Osteocyte (in vitro differentiated cells): ENCODE measurements at regions not wholly inside any gene's neighbourhood (a gene's known extent, or its start where the extent isn't known, plus 50 kb on each side); places are given as distances from the start of the nearest gene placed in this dataset.

Source experiments
- DNase-seq: peaks from one replicate; pipeline ENCODE4 v3.0.0; 2021; ENCODE audit warnings: mixed read lengths; ENCODE audit not compliant: unreplicated experiment; ENCODE audit errors: extremely low spot score
- H3K27ac Mint-ChIP-seq: one replicate; pipeline ENCODE4 v1.8.0; 2021; ENCODE audit warnings: mild to moderate bottlenecking, mixed read lengths; ENCODE audit not compliant: unreplicated experiment
- H3K27me3 Mint-ChIP-seq: one replicate; pipeline ENCODE4 v1.8.0; 2021; ENCODE audit warnings: mixed read lengths; ENCODE audit not compliant: unreplicated experiment
- H3K36me3 Mint-ChIP-seq: one replicate; pipeline ENCODE4 v1.8.0; 2021; ENCODE audit warnings: mixed read lengths; ENCODE audit not compliant: unreplicated experiment
- H3K4me1 Mint-ChIP-seq: one replicate; pipeline ENCODE4 v1.8.0; 2021; ENCODE audit warnings: mixed read lengths; ENCODE audit not compliant: unreplicated experiment
- H3K4me3 Mint-ChIP-seq: one replicate; pipeline ENCODE4 v1.8.0; 2021; ENCODE audit warnings: mild to moderate bottlenecking, moderate library complexity, mixed read lengths; ENCODE audit not compliant: unreplicated experiment
- H3K9me3 Mint-ChIP-seq: one replicate; pipeline ENCODE4 v1.8.0; 2021; ENCODE audit warnings: mixed read lengths; ENCODE audit not compliant: unreplicated experiment
- TF ChIP-seq, protein P1 (sequence below): fragments of 200-600 bp; sonication (generic); IDR thresholded peaks from 2 replicates; pipeline ENCODE4 v1.5.0; 2021; ENCODE audit warnings: antibody characterized with exemption, mild to moderate bottlenecking, moderate library complexity

DNA sequence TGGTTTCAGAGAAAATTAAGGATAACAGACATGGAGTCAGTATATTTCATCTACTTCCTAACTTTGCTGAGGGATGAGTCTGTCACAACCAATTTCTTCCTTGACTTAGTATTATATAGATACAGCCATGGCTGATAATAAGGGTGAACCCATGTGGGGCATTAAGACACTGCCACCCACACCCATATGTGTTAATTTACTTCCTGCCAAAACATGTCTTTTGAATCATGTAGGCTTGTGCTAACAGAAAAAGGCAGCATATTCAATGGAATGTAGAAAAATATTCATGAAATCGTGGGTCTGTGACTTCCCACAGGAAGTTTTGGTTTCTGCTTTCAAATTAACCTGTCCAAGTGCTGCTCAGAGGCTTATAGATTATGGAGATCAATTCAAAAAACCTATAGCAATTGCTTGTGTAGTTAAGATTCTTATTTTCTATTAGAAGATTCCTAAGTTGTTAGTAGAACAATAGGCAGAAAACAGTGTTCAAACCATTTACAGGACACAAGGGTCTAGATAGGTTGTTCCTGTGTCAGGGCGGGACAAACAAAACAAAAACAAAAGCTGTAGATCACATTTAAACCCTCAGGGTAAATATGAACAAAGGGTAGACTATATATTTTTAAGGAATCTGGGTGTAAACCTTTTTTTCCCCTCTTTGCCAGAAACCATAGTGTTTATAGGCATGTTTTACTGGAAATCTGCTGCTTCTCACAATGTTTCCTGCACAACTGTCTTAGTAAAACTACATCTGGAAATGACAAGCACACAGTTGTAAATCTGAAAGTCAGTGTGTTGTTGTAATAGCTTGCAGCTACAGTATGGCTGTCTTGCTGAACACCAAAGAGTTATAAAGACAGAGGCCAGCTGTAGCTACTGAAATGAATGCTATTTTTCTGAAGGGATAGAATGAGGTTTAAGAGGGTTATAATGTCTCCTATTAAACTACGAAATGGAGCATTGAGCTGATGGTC lies 691.2 kb downstream of the EPHA4 start:
- no peaks in the 10 kb centered on the region for H3K9me3 Mint-ChIP-seq

DNA sequence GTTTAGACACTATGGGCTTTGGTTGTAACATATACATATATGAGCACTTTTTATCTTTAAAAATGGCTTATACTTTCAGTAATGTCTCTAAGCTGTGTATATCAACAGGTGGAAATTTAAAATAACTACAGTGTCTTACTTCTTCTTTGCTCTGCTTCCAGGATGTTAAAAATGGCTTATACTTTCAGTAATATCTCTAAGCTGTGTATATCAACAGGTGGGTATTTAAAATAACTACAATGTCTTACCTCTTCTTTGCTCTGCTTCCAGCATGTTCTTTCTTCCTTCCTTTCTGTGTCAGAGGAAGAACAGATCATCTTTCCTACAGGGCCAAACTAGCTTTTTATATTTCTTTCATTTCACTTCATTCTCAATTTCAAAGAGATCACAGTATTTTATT lies 689.6 kb downstream of the EPHA4 start:
- TF ChIP-seq, protein P1, sequence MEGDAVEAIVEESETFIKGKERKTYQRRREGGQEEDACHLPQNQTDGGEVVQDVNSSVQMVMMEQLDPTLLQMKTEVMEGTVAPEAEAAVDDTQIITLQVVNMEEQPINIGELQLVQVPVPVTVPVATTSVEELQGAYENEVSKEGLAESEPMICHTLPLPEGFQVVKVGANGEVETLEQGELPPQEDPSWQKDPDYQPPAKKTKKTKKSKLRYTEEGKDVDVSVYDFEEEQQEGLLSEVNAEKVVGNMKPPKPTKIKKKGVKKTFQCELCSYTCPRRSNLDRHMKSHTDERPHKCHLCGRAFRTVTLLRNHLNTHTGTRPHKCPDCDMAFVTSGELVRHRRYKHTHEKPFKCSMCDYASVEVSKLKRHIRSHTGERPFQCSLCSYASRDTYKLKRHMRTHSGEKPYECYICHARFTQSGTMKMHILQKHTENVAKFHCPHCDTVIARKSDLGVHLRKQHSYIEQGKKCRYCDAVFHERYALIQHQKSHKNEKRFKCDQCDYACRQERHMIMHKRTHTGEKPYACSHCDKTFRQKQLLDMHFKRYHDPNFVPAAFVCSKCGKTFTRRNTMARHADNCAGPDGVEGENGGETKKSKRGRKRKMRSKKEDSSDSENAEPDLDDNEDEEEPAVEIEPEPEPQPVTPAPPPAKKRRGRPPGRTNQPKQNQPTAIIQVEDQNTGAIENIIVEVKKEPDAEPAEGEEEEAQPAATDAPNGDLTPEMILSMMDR = no peak
- Mint-ChIP-seq H3K27ac (no peak overlapping the region), H3K36me3 (peaks cover 2% of the 10 kb centered on the region), H3K9me3 (no peaks in the 10 kb centered on the region), H3K4me3 (no peak overlapping the region), H3K27me3 (no peaks in the 10 kb centered on the region), H3K4me1 (peaks cover 12% of the 10 kb centered on the region)
- DNase-seq = no peak

More for the DNA sequence above, 691.2 kb downstream of the EPHA4 start:
- TF ChIP-seq, protein P1 = no peak
- H3K27ac Mint-ChIP-seq = no peak overlapping the region
- DNase-seq = no peak
- no peaks in the 10 kb centered on the region for H3K27me3 Mint-ChIP-seq
- H3K4me3 Mint-ChIP-seq = no peak overlapping the region
- H3K36me3 Mint-ChIP-seq = no peaks in the 10 kb centered on the region
- H3K4me1 Mint-ChIP-seq = peaks cover 10% of the 10 kb centered on the region

DNA sequence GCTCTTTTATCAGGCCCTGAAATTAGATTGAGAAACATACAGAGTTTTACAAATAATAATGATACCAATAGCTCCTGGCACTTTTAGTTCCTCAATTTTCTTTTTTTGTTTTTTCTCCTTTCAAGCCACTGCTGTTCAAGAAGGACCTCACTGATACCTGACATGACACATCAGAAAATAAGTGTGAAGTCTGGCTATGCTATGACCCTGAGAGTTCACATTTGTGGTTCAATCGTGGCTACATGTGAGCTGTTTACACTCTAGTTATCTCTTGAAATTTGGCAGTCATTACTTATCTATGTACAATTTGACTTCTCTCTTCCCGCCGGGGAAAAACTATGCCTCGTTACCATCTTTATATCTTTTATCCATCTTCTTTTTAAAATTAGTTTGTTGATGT lies 686.5 kb downstream of the EPHA4 start:
- Mint-ChIP-seq H3K36me3 (peaks cover 2% of the 10 kb centered on the region), H3K4me1 (peaks cover 17% of the 10 kb centered on the region), H3K27ac (no peak overlapping the region), H3K9me3 (peaks cover under 1% of the 10 kb centered on the region), H3K27me3 (no peaks in the 10 kb centered on the region), H3K4me3 (no peak overlapping the region)
- DNase-seq = no peak
- TF ChIP-seq, protein P1 = no peak

DNA sequence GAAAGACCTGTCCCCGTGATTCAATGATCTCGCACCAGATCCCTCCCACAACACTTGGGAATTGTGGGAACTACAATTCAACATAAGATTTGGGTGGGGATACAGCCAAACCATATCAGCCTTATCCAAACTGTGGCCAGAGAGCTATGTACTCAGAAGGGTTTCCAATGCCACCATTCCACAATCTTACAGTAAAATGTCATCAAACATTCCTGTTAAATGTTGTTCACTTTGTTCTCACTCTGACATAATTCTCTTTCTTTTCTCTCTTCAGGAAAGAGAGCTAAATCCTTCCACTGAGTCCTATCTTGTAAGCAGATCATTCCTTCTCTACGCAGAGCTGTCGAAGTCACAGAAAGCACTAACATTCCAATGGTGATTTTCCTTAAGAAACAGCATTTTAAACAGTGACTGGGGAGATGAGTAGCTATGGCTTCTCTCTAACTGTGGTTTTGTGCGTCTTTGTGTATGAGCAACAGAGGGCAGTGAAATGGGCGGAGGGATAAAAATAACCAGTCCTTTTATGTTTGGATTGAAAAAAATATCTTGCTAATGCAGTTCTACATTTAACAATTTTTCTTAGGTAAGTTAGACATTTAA lies 684.7 kb downstream of the EPHA4 start:
- H3K27ac Mint-ChIP-seq = no peak overlapping the region
- TF ChIP-seq, protein P1 = no peak
- no peak for DNase-seq
- H3K9me3 Mint-ChIP-seq = peaks cover 4% of the 10 kb centered on the region
- no peak overlapping the region for H3K4me3 Mint-ChIP-seq
- peaks cover 8% of the 10 kb centered on the region for H3K4me1 Mint-ChIP-seq
- H3K27me3 Mint-ChIP-seq = no peaks in the 10 kb centered on the region
- peaks cover 2% of the 10 kb centered on the region for H3K36me3 Mint-ChIP-seq

DNA sequence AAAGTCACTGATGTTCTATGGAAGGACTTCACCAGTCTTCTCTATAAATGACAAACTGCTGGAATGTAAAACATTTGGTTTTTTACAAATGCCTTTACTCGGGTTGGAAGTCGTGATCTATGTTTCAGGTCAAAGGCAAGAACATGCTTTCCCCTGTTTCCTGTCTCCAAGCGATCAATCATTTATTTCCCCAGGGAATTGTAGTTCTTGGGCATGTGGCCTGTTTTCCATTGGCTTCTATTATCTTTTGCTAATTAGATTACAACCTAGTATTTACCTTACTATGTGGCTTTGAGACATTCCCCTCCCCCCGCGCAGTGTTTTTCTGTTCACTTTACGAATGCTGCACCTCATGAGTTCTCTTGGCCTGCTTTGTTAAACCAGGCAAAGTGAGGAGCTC lies 684.2 kb downstream of the EPHA4 start:
- no peak for DNase-seq
- peaks cover 4% of the 10 kb centered on the region for H3K9me3 Mint-ChIP-seq
- no peak overlapping the region for H3K27ac Mint-ChIP-seq
- peaks cover 2% of the 10 kb centered on the region for H3K36me3 Mint-ChIP-seq
- H3K4me1 Mint-ChIP-seq = peaks cover 8% of the 10 kb centered on the region
- TF ChIP-seq, protein P1 = no peak
- H3K4me3 Mint-ChIP-seq = no peak overlapping the region
- H3K27me3 Mint-ChIP-seq = no peaks in the 10 kb centered on the region
